Omental fat pad (tissue), 3 donors: ENCODE measurements at regions not wholly inside any gene's neighbourhood (a gene's known extent, or its start where the extent isn't known, plus 50 kb on each side); places are given as distances from the start of the nearest gene placed in this dataset.

Source experiments
- ATAC-seq: fragments of 150-250 bp; one replicate; pipeline ENCODE4 v1.9.1; 2016; ENCODE audit warnings: mild to moderate bottlenecking, moderate library complexity; ENCODE audit not compliant: low FRiP score
- DNase-seq: peaks from one replicate; pipeline ENCODE4 v3.0.0-alpha.2; 2019; ENCODE audit warnings: low spot score
- TF ChIP-seq, protein P1 (sequence below), 3 donors: fragments of 450-650 bp; IDR thresholded peaks; one replicate each; pipeline ENCODE4 v1.5.1; 2016 to 2017; ENCODE audit warnings: antibody characterized with exemption in 3 of 3, mild to moderate bottlenecking in 3 of 3, moderate library complexity in 2 of 3

DNA sequence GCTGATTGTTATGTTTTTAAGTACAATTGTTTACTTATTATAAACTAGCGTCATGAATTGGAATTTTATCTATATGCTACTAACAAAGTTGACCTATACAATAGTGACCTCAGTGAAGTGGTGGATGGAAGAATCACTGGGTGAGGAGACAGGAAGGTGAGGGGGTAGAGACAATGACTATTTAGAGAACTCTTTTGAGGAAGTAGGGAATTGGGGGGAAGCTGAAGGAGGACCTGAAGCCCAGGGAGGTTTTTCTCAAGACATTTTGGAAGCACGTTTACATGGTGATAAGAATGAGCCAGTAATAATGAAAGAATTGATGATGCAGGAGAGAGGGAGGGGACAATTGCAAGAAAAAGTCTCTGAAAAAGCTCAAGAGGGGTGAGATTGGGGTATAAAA is 96.4 kb downstream of the RPS12 start:
- TF ChIP-seq, protein P1, sequence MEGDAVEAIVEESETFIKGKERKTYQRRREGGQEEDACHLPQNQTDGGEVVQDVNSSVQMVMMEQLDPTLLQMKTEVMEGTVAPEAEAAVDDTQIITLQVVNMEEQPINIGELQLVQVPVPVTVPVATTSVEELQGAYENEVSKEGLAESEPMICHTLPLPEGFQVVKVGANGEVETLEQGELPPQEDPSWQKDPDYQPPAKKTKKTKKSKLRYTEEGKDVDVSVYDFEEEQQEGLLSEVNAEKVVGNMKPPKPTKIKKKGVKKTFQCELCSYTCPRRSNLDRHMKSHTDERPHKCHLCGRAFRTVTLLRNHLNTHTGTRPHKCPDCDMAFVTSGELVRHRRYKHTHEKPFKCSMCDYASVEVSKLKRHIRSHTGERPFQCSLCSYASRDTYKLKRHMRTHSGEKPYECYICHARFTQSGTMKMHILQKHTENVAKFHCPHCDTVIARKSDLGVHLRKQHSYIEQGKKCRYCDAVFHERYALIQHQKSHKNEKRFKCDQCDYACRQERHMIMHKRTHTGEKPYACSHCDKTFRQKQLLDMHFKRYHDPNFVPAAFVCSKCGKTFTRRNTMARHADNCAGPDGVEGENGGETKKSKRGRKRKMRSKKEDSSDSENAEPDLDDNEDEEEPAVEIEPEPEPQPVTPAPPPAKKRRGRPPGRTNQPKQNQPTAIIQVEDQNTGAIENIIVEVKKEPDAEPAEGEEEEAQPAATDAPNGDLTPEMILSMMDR (IDR thresholded peaks at IDR 0.05), result no peak
- DNase-seq, result no peak

DNA sequence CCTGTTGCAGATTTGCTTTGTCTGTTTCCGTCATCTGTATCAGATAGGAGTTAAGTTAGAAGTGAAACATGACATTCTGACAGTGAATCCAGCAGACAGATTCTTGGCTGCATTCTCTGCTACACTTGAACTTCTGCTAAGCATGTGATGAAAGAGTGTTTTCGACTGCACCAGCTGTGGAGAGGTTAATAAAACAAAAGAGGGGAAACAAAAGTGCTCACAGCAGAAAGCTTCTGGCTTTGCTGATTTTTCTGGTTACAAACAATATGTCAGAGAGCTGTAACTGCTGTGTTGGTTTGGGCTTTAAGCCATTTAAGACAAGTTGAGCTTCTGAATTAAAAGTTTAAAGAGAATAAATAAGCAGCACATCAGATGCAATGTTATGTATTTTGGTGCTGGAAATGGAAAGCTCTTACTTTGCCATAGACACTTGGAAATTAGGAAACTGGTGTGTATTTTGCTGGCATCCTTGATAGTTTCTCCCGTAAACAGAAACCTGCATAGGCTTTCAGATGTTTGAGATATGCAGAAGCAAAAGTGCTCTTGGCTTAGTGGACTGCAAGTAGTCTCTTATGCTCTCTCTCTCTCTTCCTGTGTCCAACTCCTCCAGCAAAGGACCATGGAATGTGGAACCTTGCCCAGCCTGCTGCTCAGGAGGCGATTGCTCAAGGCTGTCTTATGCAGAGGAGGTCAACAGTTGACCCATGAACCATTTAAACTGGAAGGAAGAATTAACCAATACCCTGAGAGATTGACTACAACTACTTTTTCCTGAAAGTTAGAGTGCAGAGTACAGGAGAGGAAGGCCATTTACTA is 104.9 kb downstream of the RPS12 start:
- TF ChIP-seq, protein P1 (IDR thresholded peaks at IDR 0.05), result no peak
- ATAC-seq (peak; percentile 94), DNase-seq (no peak)

More for the DNA sequence above, 96.4 kb downstream of the RPS12 start:
- ATAC-seq, result no peak

GRCh38 chr6:132927713-132928112 is 113.3 kb downstream of the RPS12 start:
- DNase-seq (no peak), ATAC-seq (no peak)
- TF ChIP-seq, protein P1 (IDR thresholded peaks at IDR 0.05), result no peak

- TF ChIP-seq, protein P1 (IDR thresholded peaks at IDR 0.05), result no peak
- no peak for ATAC-seq
- DNase-seq, result no peak
These were observed 114.8 kb downstream of the RPS12 start for GRCh38 chr6:132929141-132929540.

DNA sequence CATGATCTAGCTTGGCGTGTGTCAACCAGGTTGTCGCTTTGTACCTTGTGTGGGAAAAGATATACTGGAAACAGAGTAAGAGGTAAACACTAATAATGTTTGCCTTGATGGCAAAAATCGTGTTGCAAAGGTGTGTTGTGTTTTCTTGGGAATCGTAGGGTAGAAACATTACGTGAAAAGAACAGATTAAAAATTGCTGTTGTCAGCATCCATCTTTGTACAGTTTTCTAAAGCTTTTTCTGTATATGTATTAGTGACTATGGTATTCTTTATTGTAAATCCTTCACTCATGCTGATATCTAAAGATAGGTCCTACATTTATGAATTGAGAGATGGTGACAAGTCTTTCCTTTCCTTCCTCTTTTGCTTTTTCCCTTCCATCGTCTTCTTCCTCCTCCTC is 116.9 kb downstream of the RPS12 start:
- TF ChIP-seq, protein P1 (IDR thresholded peaks at IDR 0.05), result no peak
- DNase-seq (no peak), ATAC-seq (no peak)

DNA sequence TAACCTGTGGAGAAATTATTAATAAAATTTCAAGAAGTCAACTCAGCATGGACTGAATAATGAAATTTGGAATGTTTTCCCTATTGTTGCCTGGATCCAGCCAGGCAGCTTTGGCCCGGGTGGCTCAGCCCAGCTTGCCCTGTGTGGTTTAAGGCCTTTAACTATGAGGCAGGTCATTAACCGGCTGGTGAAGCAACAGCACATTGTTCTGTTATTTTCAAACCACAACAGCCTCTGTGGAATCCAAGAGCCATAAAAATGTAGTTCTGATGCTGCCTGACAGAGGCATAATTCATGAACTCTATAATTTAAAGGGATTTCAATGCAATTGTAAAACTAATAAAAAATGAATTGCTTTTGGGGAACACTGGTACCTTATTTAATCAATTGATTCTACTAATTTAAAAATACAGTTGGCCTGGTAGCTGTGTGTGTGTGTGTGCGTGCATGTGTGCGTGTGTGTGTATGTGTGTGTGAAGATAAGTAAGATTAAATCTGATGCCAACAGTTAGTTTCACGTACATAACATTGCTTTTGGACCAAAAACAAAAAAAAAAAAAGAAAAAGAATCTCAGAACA is 117.7 kb downstream of the RPS12 start:
- TF ChIP-seq, protein P1 (IDR thresholded peaks at IDR 0.05), result no peak
- DNase-seq (no peak), ATAC-seq (no peak)

GRCh38 chr6:132932588-132932987 is 118.2 kb downstream of the RPS12 start:
- TF ChIP-seq, protein P1 (IDR thresholded peaks at IDR 0.05), result no peak
- ATAC-seq (no peak), DNase-seq (no peak)
